GM18502 (cell line): ENCODE measurements at regions not wholly inside any gene's neighbourhood (a gene's known extent, or its start where the extent isn't known, plus 50 kb on each side); places are given as distances from the start of the nearest gene placed in this dataset.
"Not testable (repeated sequence)": the region's sequence is repeated elsewhere in the genome, so short reads cannot be mapped to it uniquely, and the experiment has no call there.

Experiments used
- ATAC-seq: cut with Tn5 transposase; IDR thresholded peaks from one replicate; pipeline ENCODE4 v1.9.1; 2021; ENCODE audit warnings: mild to moderate bottlenecking; ENCODE audit not compliant: unreplicated experiment, poor library complexity

DNA sequence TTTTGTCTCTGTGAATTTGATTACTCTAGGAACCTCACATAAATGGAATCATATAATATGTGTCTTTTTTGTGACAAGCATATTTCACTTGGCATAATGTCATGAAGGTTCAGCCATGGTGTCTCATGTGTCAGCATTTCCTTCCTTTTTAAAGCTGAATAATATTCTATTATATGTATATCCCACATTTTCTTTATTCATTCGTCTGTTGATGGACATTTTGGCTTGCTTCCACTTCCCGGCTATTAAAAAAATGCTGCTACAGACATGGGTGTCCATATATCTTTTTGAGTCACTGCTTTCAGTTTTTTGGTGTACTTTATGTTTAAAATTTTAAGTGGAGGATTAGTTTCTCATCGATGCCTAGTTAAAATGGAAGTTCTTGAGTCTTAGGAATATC lies 59.8 kb upstream of the C5orf63 start:
- ATAC-seq, result no peak

DNA sequence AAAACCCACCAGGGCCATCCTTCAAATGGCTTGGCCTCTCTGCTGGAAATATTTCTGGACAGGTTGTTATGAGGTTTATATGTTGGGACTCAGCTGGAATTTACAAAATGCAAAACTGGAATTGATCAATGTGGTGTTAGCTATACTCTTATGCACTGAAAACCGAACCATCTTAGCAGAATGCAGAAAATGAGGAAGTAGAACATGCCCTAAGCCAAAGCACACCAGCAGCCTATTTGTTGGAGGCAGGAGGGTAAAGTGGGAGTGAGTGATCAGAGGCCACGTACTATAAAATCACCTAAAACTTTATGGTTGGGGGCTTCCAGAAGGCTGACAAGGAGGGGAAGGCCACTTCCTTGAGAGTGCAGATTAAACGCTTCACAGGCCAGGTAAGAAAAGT lies 63.6 kb upstream of the C5orf63 start:
- peak; percentile 54 for ATAC-seq

DNA sequence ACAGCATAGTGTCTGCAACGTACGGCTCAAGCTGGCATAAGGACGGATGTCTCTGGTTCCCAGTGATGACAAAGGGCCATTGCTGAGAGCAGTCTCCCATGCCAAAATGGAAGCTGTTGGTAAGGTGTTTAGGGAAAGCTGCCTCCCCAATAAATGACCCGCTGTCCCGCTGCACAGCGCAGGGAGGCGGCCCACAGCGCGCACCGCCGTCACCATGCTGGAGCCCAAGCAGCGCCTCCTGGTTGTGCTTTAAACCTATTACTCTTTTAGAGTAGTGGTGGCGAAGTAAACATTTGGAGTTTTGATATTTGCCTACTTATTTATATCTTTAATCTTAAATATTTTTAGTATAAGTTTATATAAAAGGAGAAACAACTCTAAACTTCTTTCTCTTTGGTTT lies 70.4 kb upstream of the C5orf63 start:
- ATAC-seq, result no peak

DNA sequence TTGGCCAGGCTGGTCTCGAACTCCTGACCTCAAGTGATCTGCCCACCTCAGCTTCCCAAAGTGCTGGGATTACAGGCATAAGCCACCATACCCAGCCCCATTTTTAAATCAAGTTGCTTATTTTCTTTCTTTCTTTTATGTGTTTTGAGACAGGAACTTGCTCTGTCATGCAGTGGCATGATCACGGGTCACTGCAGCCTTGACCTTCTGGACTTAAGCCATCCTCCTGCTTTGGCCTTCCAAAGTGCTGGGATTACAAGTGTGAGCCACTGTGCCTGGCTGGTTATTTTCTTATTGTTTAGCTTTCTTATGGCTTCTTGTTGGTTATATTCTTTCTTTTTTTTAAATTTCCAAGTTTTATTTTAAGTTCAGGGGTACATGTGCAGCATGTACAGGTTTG lies 79.7 kb upstream of the C5orf63 start:
- ATAC-seq, result no peak

DNA sequence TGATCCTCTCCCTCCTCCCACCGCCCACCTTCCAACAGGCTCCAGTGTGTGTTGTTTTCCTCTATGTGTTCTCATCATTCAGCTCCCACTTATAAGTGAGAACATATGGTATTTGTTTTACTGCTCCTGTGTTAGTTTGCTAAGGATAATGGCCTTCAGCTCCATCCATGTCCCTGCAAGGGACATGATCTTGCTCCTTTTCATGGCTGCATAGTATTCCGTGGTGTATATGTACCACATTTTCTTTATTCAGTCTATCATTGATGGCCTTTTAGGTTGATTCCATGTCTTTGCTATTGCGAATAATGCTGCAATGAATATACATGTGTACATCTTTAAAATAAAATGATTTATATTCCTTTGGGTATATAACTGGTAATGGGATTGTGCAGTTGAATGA lies 80.2 kb upstream of the C5orf63 start:
- ATAC-seq, result no peak

DNA sequence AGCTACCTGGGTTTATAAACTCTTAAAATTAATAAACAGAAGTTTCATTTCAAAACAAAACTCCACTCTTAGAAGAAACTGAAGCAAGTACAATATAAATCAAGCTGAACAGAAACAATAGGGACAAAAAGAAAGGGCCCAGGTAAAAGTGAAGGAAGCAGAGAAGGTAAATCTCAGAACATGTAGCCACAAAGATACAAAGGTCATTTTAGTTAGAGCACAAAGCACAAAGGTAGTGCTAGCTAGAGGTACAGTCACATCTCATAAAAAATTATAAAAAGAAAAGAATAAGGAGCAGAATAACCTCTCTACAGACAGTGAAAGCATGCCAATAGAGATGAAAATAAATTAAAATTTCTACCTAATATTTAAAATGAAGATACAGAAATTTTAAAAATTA lies 90.4 kb upstream of the C5orf63 start:
- ATAC-seq, result no peak

DNA sequence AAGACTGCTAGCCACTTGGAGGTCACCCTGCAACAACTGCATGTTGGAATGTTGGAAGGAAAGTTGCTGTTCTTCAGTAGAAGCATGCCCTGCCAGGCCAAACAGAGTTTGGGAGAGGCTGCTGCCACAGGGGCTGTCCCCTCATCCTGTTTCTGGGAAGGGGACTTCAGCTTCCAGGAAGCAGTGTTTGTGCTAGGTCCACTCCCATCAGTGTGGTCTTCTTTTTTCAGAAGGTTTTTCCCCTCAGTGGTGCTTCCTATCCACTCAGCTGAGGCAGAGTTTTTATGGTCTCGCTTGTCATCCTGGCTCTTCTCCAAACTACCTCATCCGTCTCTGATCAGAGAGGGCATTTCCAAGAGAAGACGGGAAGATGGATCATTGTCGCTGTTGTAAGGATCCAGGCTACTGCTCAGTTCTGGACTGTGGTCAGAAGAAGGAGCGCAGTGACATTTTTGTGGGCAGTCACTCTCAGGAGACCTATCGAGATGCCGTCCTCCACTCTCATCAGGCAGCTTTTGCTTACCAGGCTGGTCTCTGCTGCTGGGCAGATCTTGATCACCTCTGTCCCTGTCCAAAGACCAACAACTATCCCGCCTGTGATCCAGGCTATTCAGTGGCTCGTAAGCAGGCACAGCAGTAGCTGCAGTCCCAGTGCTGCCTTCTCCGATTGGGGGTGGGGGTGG lies 97.8 kb upstream of the C5orf63 start:
- no peak for ATAC-seq

DNA sequence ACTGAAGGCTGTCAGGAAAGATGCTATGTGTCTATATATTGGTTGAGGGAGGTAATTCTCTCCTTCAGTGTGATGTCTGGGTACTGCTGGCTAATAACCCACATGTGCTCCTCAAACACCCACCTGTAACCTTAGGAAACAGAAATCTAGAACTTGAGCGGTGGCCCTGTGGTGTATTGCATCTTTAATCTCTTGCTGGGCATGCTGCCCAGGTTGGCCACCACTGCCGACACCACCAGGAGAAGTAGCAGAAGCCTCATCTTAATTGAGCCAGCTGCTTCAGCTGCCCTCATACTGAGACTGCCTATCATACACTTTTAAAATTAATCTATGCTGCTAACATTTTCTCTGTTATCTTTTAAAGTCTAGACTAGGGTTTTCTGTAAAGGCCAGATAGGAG lies 103.5 kb upstream of the C5orf63 start:
- no peak for ATAC-seq

DNA sequence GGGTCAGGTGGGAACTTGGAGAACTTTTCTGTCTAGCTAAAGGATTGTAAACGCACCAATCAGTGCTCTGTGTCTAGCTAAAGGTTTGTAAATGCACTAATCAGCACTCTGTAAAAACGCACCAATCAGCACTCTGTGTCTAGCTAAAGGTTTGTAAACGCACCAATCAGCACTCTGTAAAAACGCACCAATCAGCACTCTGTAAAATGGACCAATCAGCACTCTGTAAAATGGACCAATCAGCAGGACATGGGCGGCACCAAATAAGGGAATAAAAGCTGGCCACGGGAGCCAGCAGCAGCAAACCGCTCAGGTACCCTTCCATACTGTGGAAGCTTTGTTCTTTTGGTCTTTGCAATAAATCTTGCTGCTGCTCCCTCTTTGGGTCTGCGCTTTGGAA lies 108.0 kb upstream of the MEGF10 start:
- ATAC-seq, result not testable (repeated sequence)

DNA sequence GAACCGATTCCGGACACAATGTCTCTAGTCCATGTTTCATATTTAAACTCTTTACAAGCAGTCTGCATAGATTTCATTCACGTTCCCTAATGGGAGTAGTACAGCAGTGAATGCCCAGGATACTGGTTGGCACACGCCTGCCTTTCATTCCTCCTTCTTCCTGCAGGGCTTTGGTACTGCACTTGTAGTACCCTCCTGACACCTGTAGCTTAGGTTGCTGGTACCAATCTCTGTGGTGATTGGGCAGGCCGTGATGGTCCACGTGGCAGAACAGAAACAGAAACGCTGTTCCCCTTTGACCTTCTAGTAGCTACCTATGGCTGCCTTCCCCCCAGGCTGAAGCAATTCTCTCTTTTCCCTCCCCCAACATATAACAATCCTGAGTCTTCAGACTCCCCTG lies 107.3 kb upstream of the MEGF10 start:
- ATAC-seq, result no peak

DNA sequence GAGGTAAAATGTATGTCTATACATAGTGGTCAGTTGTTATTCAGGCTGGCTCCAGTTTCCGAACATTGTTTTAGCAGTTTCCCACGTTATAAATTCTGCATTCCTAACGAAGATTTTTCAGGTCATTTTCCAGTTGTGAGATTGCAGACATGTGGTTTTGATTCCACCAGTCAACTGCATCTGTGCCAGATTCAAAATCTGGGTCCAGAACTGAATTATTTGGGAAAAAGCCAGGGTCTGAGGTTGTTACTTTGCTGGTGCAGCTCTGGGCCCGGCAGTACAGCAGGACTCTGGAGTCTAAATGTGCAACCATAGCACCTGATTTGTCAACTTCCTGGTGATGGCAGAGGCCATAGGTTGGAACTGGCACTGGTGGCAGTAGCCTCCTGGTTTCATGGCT lies 105.7 kb upstream of the MEGF10 start:
- ATAC-seq, result no peak

DNA sequence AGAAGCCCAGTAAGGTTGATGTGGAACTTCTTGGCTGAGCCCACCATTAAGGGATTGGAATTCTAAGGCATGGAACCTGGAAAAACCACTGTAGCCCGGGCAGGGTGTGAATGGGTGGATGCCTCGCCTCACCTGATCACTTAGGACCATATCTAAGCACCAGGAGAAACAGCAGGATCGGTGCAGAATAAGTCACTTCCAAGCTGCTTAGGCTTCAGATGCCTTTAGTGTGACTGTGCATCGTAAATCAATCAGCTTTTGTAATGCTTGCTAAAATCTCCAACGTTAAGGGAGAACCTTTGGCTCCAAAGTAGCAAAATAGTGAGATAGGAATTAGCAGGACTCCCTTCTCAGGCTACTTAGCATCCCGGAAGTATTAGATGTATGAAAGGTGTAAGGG lies 103.9 kb upstream of the MEGF10 start:
- no peak for ATAC-seq

DNA sequence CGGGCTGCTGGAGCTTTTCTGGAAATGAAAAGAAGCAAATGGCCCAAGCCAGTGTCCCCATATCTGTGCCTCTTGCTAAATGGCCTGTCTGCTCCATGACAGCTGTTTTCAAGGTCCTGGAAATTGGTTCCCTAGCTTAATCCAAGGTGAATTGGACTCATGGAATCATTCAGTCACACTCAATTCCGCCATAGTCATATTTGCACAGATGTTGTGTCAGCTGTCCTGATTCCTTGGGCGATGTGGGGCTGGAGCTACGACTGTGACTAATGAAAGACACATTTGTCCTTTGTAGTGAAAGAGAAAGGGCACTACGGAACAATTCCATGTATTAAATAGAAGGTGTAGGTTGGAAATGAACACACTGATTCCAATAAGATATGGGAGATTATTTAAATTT lies 102.9 kb upstream of the MEGF10 start:
- ATAC-seq, result no peak

DNA sequence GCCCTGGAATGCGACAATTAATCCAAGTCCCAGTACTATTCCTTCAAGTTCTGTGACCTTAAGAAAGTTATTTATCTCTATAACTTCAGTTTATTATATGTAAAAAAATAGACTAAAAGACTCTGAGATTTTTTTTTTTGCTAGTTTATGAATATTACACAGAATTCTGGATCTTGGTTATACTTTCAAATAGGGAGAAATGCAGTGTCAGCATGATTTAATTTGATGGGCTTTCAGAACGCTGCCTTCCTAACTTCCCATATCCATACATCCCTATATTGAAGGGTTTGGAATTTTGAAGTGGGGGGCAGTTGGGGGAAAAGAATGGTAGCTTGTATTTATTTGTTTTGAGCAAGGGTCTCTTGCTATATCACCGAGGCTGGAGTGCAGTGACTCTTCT lies 98.4 kb upstream of the MEGF10 start:
- ATAC-seq, result no peak

DNA sequence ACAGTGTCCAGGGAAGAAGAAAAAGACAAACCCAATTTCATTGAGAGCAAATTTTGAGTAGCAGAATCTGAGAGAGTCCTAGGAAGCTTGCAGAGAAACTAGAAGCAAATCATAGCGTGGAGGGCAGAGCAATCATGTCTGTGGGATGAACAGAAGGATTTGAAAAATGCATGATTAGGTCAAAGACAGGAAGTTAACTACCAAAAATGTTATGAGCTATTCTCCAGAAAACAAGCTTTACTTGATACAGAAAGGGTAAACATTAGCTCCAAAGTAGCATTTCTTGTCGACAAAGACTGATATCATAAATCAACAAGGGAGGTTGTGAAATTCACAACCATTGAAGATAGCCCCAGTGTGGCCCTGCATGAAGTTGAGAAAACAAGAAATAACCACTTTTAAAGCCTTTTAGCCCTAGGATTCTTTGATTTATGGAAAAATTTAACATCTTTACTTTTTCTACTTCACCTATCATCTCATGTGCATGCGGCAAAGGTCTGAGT lies 97.7 kb upstream of the MEGF10 start:
- ATAC-seq, result no peak

DNA sequence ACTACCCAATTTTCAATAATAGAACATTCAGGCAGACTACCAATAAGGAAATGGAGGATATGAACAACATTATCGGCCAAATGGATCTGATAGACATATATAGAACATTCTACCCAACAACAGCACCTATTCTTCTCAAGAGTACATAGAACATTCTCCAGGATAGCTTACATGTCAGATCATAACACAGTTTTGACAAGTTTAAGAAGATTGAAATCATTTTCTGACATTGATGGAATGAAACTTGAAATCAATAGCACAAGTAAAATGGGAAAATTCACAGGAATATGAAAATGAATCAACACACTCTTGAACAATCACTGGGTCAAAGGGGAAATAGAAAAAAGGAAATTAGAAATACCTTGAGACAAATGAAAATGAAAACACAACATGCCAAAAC lies 94.6 kb upstream of the MEGF10 start:
- no peak for ATAC-seq

DNA sequence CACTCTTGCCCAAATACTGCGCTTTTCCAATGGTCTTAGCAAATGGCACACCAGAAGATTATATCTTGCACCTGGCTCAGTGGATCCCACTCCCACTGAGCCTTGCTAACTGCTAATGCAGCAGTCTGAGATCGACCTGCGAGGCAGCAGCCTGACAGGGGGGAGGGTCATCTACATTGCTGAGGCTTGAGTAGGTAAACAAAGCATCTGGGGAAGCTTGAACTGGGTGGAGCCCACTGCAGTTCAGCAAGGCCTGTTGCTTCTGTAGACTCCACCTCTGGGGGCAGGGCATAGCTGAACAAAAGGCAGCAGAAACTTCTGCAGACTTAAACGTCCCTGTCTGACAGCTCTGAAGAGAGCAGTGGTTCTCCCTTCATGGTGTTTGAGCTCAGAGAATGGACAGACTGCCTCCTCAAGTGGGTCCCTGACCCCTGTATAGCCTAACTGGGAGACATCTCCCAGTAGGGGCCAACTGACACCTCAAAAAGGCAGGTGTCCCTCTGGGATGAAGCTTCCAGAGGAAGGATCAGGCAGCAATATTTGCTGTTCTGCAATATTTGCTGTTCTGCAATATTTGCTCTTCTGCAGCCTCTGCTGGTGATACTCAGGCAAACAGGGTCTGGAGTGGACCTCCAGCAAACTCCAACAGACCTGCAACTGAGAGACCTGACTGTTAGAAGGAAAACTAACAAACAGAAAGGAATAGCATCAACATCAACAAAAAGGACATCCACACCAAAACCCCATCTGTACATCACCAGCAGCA lies 93.0 kb upstream of the MEGF10 start:
- not testable (repeated sequence) for ATAC-seq

DNA sequence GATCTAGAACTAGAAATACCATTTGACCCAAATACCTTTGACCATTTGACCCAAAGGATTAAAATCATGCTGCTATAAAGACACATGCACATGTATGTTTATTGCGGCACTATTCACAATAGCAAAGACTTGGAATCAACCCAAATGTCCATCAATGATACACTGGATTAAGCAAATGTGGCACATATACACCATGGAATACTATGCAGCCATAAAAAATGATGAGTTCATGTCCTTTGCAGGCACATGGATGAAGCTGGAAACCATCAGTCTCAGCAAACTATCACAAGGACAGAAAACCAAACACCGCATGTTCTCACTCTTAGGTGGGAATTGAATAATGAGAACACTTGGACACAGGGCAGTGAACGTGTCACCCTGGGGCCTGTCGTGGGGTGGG lies 87.9 kb upstream of the MEGF10 start:
- ATAC-seq, result not testable (repeated sequence)

DNA sequence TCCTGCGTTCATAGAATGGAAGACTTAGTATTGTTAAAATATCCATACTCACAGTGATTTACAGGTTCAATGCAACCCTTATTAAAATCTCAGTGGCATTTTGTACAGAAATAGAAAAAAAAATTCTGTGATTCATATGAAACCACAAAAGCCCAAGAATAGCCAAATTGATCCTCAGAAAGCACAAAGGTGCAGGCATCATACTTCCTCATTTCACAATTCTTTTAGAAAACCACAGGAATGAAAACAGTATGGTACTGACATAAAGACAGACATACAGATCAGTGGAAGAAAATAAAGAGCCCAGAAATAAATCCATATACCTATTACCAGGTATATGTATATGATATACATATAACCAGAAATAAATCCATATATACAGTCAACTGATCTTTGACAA lies 86.8 kb upstream of the MEGF10 start:
- ATAC-seq, result no peak

DNA sequence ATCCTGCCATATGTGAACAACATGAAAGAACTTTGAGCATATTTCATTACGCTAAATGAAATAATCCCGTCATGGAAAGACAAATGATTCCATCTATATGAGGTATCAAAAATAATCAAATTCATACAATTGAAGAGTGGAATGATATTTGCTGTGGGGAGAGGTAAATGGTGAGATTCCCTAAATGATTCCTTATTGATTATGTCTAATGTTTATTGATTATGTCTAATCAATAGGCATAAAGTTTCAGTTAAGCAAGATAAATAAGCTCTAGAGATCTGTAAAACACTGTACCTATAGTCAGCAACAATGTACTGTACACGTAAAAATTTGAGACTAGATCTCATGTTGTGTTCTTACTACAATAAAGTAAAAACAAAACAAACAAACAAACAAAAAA lies 85.4 kb upstream of the MEGF10 start:
- ATAC-seq, result no peak

DNA sequence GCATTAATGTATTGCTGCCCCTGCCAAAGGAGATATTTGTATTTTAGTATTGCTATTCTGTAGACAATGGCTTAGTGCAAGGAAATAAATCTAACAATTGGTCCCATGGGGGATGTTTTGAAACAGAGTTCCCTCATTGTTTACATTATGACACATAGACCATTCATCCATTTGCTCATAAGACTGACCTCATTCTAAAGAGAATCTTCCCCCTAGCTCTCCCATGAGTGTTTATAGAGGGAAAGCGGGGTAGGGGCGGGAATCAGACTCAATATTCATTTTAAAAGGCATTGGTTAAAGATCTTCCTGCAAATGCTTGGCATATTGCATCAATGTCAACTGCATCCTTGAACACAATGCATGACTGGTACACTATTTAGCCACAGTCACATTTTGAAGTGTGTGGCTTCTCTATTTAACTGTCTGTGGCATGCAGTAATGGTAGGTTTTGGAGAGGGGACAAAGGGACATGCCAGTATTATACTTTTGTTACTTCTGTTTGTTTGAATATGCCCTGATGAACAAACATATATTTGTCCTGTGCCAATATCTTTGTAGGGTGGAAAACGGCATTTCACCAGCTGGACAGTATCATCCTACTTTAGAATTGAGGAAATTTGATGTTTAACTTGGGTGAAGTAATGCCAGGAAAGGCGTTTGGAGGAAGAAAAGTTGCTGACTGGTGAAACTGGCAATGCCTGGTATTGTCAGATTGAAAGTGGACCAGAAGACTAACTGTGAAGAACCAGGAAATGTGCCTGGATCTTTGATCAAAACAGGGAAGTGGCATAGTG lies 84.1 kb upstream of the MEGF10 start:
- no peak for ATAC-seq
